NCI-H2227 (cell line): ENCODE measurements at regions not wholly inside any gene's neighbourhood (a gene's known extent, or its start where the extent isn't known, plus 50 kb on each side); places are given as distances from the start of the nearest gene placed in this dataset.
A peak's percentile ranks its signal among the peaks of the same experiment; 100 is the strongest.
"Not testable (repeated sequence)": the region's sequence is repeated elsewhere in the genome, so short reads cannot be mapped to it uniquely, and the experiment has no call there.

Experiments used
- DNase-seq: peaks from one replicate; lab custom pipeline; 2025; ENCODE audit not compliant: unreplicated experiment; lab: John Stamatoyannopoulos, UW

DNA sequence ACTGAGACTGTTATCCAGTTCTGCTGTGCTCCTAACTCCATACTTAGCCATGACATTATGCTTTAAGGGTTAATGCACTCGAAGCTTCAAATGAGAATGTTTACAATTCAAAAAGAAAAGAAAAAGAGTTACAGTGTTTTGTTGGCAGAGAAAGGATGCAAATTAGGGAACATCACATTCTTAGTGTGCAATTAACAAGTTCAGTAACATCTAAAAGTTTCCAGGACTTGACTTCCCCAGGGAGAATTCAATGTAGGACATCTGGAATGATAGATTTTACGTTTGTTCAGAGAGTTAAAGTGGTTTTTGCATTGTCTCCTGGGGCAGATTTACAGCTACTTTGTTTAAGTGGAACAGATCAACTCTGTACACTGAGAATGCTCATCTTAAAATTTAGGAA is 525.2 kb downstream of the LIG4 start:
- no peak for DNase-seq

- no peak for DNase-seq
Measured at GRCh38 chr13:107685876-107686275, 529.5 kb downstream of the LIG4 start.

DNA sequence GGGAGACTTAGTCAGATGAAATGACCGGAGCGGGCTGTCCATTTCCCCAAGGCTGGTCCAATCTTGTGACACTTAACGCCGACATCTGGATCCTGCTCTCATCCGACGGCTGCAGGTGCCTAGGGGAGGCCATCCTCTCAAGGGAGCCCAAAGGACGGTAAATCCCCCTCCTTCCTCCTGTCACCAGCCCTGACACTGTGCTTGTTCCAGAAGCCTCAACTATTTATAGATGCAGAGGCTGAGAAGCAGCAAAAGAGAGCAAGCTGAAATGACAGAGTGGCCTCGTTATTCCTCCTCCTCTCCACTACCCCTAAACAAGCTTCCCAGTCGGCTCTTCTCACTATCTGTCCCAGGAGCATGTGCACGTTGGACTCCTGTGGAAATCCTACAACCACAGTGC is 533.7 kb downstream of the LIG4 start:
- DNase-seq: no peak

DNA sequence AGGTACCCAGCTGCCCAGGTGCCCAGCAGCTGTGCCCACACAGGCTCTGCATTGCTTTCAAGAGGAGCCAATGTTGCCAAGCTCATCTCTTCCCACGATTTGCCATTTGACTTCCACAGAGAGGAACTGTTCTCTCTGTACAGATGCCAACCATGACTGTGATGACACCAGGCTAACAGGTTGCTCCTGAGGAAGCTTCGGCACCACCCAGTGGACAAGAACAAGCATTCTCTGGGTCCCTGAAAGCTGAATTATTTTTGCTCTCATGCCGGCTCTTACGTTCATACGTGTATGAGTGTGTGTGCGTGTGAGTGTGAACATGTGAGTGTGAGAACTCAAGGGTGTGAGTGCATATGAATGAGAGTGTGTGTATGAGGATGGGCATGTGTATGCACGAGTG is 535.2 kb downstream of the LIG4 start:
- DNase-seq: peak; percentile 12

DNA sequence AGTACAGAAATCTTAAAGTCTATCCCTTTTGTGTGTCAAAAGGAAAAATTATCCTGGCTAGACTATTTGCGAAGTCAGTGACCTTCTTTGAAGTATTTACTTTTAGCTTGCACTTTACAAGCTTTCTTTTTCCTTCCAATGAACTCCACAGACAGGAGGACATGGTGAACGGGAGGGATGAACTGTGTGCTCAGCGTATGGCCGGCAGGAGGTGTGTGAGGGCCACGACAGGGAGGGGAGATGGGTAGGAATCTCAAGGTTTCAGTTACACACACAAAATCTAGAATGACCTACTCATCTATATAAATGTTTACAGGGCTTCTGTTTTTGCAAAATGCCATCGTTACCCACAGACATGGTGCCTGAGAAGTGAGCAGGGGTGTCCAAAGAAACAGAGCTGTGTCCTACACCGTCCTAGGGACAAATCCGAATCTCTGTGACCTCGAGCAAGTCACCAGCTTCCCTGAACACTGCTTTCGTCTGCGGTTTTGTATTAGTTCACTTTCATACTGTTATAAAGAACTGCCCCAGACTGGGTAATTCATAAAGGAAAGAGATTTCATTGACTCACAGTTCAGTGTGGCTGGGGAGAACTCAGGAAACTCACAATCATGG is 537.2 kb downstream of the LIG4 start:
- peak; percentile 18 for DNase-seq

GRCh38 chr13:107675847-107676550 is 539.3 kb downstream of the LIG4 start:
- no peak for DNase-seq

DNA sequence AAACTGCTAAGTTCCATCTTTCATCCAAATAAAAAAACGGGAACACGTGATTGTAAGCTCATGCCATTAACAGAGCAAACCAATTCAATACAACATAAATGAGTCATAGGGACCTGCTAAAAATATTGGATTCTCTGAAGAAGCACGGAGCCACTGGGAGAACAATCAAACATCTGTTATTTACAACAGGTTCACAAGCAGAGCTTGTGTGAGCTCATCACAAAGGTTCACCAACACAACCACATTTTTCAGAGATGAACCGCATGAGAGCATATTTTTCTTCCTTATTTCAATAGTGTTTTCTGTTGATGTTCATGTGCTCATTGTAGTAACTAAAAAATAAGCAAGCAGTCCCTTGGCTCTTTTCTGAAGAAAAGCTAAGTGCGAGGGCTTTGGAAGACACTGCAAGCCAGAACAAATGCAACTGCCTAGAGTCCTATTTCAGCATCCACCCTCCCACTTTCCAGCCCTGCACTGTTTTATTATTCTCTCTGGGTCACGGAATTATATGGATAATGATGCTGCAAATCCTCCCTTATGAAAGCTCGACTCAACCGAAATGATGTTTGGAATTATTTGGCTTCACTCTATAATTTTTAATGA is 545.8 kb downstream of the LIG4 start:
- peak; percentile 35 for DNase-seq

GRCh38 chr13:107665926-107666458 is 549.3 kb downstream of the LIG4 start:
- no peak for DNase-seq

GRCh38 chr13:107650081-107650701 is 565.1 kb downstream of the LIG4 start:
- peak; percentile 32 for DNase-seq

- no peak for DNase-seq
Measured at GRCh38 chr13:107649079-107649478, 566.3 kb downstream of the LIG4 start.

DNA sequence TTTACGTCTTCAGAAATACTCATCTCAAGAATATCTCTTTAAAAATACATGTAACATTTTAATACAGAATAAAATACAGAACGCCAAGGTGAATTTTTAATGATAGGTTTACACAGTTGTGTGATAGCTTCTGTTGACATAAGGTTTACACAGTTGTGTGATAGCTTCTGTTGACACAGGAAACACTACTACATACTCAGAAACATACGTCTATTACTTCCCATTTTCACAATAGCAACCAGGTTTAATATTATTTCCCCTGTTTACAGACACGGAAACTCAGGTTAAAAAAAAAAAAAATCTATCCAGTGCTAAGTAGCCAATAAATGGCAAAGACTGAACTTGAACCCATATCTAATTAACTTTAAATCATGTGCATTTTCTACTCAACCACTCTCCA is 571.2 kb downstream of the LIG4 start:
- no peak for DNase-seq

- DNase-seq: no peak
Measured at GRCh38 chr13:107643615-107644014, 571.7 kb downstream of the LIG4 start.

- peak; percentile 16 for DNase-seq
Measured at GRCh38 chr13:107642831-107643230, 572.5 kb downstream of the LIG4 start.

DNA sequence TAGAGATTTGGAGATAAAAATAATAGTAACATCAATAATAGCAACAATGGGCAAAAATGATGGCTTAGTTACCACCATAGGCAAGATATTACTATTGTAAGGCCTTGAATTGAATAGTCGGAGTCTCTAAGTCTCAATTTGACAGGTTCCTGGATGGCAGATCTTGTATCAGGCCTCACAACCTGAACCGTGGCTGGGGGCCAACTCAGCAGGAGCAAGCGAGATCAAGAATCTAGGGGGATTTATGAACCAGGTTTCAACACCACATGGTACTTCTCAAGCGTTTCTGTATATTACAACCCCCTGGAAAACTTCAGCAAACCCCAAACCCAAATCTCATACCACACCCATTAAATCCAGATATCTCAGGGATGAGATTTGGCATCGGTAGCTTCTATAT is 573.8 kb downstream of the LIG4 start:
- DNase-seq: no peak

GRCh38 chr13:107625648-107626047 is 589.7 kb downstream of the LIG4 start:
- no peak for DNase-seq

GRCh38 chr13:107617527-107617926 is 597.8 kb downstream of the LIG4 start:
- DNase-seq: no peak

DNA sequence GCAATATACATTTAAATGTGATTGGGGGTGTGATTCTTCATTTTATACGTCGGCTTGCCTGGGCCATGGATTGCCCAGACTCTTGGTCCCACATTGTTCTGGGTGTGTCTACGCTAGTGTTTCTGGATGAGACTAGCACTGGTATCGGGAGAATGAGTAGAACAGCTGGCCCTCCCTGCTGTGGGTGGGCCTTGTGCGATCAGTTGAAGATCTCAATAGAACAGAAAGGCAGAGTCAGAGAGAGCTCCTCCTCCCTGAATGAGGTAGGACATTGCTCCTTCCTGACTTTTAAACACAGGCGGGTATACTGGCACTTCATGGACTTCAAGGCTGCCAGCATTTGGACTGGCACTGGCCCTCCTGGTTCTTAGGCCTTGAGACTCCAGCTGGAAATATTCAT is 603.0 kb downstream of the LIG4 start:
- no peak for DNase-seq

- DNase-seq: no peak
Measured at GRCh38 chr13:107608736-107609135, 606.6 kb downstream of the LIG4 start.

DNA sequence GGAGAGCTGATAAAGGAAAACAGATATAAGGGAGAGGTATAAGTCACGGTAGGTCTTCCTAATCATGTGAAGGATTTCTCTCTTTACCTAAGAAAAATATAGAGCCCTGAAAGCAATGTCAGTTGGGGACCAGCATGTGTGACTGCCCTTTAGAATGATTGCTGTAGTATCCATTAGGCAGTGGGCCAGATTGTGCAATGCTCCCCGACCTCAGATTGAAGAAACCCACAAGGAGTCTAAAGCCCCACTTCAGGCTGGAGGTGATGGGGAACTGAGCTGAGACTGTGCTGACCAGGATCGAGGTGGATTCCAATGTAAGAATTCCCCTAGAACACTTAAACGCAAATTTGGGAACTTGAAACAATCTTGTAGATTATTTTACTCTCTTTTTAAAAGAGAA is 614.4 kb downstream of the LIG4 start:
- no peak for DNase-seq

DNA sequence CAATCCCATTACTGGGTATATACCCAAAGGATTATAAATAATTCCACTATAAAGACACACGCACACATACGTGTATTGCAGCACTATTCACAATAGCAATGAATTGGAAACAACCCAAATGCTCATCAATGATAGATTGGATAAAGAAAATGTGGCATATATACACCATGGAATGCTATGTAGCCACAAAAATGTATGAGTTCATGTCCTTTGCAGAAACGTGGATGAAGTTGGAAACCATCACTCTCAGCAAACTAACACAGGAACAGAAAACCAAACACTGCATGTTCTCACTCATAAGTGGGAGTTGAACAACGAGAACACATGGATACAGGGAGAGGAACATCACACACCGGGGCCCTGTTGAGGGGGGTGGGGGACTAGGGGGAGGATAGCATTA is 619.0 kb downstream of the LIG4 start:
- not testable (repeated sequence) for DNase-seq

DNA sequence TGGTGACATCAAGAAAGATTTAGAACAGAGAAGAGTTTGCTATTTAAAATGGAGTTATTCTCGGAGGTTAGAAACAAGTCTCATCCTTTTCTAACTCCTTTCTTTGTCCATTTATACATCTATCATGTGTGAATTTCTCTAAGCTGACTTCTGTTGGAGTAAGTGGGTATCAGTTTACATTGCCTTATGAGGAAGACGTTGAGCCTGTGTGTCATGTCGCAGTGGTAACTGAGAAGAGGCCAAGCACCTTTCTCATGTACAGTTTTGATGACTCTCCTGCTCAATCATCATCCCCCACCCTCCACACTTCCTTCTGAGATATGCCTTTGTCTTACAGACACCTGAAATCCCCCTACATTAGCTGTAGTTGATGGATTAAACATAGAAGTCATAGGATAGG is 624.8 kb downstream of the LIG4 start:
- no peak for DNase-seq

- DNase-seq: no peak
Measured at GRCh38 chr13:107587681-107588080, 627.7 kb downstream of the LIG4 start.
